ENCODE measurements at regions not wholly inside any gene's neighbourhood (a gene's known extent, or its start where the extent isn't known, plus 50 kb on each side); places are given as distances from the start of the nearest gene placed in this dataset.

DNA sequence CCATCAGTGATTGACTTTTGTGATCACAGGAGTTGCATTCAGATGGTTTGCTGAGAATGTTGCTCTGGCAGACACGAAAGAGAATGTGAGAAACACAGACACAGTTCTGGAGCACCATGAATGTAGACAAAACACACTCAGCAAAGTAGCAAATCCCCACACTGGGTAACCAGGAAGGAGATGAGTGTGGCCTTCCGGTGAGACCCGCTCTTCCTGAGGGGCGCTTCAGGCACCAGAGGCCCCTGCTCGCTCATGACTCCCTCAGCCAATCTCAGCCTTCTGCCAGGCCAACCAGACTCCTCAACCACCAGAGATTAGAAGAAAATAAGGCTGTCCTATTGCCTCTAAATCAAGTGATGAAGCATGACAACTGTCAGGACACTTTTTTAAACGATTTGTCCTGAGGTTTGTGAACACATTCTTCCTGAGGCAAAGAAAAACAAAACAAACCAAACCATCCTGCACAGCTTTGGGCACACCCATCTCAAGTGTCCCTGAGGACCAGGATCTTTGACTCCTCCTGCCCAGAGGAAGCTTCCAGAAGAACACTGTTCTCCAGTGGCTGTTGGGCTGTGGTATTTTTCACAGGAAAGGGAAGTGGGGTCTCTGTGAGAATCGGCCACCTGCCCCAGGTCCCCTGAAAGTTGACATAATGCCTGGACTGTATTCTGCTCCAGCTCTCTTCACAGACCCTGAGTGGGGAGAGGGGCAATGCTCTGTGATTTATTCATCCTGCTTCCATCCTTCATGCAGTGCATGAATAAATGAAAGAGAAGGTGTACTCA, 152.8 kb downstream of the BCL11A start:
- no peak for DNase-seq (ENCODE audit: low read depth)

- no peak for DNase-seq (ENCODE audit: low read depth)
These were observed 159.0 kb downstream of the BCL11A start for GRCh38 chr2:60394463-60394862.

- no peak for DNase-seq (ENCODE audit: low read depth)
These were observed 161.6 kb downstream of the BCL11A start for GRCh38 chr2:60391649-60392375.

DNA sequence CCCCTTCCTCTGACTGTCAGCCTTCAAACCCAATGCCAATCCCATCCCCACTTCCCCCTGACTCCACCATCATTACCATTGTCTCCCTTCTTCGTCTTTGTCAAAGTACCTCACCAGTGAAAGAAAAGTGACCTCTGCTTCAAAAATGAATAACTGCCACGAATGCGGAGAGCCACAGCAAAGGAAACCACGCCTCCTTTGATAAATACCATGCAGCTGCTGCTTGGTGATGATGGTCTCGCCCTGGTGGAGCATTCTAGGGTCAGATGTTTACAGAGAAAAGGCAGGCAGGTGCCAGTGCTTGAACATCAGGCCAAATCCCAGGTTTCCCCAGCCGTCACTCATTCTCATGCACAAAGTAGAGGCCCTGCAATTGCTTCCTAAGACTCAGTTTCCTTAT, 162.2 kb downstream of the BCL11A start:
- no peak for DNase-seq (ENCODE audit: low read depth)

DNA sequence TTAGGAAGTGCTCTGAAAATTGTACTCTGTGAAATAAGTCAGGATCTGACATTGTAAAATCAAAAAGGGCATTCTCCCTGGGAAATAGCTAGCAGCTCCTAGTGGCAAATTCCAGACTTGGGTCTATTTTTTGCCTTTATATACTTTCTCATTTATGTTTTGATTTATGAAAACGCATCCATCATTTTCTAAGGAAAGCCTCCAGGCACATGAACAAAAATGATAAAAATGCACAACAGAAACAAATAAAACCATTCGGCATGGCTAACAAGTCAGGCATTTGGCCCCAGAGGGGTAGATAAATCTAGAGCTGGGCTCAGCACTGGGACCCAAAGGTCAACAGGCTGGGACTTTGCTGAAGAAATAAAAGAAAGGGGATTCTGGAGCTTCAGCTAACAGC, 167.0 kb downstream of the BCL11A start:
- peak; percentile 2 for DNase-seq (ENCODE audit: low read depth)

DNA sequence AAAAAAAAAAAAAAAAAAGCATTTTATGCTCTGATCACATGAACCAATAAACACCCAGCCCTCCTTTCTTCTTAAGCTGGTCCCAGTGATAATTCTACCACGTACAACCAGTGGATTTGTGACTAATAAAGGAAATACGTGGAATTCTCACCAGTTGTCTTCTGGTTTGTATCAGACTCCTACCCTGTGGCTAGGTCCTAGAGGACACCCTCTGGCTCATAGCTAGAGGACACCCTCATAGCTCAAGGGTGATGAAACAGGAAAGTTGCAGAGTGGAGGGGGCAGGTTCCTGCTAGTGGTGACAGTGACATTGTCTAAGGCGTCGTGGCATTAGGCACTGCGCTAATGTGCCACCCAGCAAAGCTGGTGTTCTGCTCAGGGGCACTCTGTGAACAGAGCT, 167.8 kb downstream of the BCL11A start:
- DNase-seq (ENCODE audit: low read depth) = peak; percentile 15

DNA sequence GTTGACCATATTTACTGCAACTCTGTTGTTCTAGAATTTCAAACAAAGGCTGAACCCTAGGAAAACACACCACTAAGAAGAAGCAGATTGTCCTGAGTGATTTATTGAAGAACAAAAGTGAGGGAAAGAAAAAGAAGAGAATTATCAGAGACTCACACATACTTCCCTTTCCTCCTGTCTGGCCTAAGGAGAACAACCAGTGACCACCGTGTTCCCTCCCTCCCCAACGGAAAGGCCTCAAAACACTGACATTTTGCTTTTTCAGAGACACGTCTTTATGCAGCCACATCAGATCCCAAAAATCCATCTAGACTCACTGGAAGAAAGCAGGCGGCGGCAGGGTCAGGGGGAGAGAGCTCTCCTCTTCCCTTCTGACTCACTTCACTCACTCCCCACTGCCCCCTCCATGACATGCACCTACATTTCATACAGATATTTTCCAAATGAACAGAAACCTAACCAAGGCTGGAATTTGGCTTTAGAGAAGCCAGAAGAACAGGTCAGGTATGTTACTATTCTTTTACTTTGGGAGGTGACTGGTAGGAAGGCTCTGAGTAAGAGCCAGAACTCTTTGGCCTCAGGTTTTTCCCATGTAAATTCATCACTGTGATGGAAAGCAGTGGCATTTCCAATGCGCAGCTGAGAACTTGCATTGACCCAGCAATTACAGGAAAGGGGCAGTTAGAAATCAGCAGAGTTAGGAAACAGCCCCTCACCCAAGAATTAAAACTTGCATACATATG, 169.9 kb downstream of the BCL11A start:
- DNase-seq (ENCODE audit: low read depth) = no peak

DNA sequence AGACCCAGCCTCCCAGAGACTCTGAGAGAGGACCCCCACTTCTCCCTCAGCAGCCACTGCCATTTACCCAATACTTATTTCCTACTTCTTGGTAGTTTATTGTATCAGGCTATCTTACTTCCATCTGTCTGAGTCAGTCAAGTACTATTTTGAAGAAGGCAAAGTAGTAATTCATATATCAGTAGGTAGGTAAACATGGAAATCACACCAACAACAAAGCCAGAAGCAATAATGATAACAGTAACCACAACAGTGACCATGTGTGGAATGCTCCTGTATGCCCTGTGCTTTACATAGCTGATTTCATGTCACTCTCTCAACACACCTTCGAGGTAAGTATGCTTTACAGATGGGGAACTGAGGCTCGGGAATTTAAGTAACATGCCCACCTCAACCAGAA, 173.0 kb downstream of the BCL11A start:
- no peak for DNase-seq (ENCODE audit: low read depth)

DNA sequence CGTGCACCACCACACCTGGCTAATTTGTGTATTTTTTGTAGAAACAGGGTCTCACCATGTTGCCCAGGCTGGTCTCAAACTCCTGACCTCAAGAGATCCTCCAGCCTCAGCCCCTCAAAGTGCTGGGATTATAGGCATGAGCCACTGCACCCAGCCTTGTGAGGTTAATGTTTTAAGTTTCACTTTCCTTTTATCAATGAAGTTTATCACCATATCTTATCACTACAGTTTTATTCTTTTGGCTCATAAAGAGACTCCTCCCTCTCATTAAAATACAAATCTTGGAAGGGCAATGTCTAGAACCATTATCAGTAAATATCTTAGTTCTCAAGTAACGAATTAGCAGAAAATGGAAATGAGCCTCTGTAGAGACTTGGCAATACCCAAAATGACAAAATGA, 173.8 kb downstream of the BCL11A start:
- DNase-seq (ENCODE audit: low read depth) = no peak

GRCh38 chr2:60379216-60379615, 174.2 kb downstream of the BCL11A start:
- no peak for DNase-seq (ENCODE audit: low read depth)

GRCh38 chr2:60377825-60378224, 175.6 kb downstream of the BCL11A start:
- no peak for DNase-seq (ENCODE audit: low read depth)

DNA sequence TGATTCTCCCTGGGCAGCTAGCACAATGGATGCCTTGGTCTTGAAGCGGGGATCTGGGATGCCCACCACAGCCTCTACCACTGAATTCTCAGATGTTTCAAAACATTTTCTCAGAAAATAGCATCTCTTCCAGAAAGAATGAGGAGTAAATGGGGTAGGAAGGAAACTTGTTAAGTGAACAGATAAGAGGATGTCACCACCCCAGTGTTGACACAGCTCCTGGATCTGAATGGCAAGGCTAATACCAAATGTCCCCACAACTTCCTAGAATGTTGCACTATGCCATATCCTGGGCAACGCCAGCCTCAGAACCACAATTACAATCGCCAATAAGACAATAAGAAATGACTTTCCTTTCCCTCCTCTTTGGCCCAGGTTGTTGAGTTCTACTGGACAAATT, 177.2 kb downstream of the BCL11A start:
- DNase-seq (ENCODE audit: low read depth) = no peak

DNA sequence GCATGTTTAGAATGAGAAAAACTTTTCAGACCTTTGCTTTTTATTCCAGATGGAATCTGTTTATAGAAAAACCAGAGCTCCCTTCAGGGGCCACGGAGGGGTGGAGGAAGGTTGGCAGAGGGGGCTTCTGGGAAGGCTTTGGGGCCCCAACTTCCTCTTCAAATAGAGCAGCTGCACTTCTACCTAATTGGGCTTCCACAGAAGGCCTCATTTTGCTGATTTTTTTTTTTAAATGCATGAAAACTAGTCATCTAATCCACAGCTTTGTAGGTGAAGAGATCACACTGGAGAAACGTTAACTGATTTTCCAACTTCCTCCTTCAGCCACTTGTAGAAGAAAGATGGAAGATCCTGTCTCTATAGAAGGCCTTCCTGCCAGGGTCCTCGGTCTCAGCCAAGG, 181.8 kb downstream of the BCL11A start:
- DNase-seq (ENCODE audit: low read depth) = no peak

DNA sequence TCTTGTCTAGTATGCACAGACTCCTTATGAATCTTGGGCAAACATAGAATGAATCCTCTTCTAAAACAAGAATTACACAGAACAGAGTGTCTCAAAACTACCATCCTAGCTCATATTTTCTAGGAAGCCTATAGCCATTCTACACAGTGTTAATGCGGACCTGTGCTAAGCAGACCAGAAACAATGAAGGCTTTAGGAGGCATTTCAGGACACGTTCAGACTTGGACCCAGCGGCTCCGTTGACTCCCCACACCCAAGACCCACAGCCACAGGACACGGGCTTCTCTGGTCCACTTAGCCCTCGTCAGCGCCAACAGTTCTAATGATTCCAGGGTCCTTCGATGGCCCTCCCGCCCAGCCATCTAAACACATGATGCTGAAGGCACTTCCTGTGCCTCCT, 182.2 kb downstream of the BCL11A start:
- no peak for DNase-seq (ENCODE audit: low read depth)

DNA sequence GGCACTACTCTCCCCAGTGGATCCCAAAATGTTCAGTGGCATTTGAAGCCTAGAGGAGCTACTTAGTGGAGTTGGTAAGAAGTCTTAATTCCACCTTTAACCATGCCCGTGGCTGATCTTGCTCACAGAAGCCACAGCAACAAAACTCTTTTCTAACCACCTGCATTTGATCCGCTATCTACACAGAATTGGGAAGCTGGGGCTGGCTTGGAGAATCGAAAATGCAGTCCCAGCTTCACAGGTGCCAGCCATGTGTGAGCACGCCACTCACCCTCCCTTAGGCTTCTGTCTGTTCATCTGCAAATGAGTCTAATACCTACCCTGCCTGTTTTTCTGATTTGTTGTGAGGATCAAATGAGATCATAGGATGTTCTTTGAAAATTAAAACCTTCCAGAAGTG, 182.6 kb downstream of the BCL11A start:
- no peak for DNase-seq (ENCODE audit: low read depth)

GRCh38 chr2:60368456-60368855, 185.0 kb downstream of the BCL11A start:
- DNase-seq (ENCODE audit: low read depth) = no peak

GRCh38 chr2:60366135-60366712, 187.2 kb downstream of the BCL11A start:
- no peak for DNase-seq (ENCODE audit: low read depth)

DNA sequence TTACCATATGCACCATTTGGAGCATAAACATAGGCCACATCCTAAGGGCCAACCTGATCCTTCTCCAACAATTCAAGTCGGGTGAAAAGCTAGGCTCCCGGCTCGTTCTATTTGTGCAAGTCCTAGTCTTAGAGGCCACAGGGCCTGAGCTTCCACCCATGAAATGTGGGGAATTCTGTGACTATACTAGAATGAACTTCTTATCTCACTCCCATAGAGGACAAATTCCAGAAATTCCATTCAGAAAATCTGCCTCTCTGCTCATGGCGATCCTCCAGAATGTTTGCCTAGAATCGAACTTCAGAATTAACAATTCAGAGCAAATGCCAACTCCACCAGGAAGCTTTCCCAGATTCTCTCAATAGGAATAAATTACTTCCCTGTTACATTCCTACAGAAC, 187.9 kb downstream of the BCL11A start:
- no peak for DNase-seq (ENCODE audit: low read depth)

DNA sequence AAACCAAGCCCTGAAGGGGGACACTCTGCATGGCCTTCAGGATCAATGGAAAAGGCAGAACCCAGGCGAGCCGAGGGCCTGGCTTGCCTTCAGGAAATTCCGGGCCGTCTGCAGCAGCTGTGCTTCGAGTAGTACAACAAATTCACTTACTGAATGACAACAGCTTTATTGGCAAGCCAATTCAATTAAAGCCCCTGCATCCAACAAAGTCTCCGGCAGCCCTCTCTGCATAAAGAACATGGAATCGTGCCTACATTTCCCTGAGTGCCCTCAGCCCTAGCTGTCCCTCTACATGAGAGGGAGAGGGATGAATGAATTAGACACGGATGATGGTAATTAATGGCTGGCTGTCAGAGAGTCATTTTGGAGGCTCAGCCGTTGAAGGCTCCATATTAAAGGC, 189.0 kb downstream of the BCL11A start:
- no peak for DNase-seq (ENCODE audit: low read depth)

DNA sequence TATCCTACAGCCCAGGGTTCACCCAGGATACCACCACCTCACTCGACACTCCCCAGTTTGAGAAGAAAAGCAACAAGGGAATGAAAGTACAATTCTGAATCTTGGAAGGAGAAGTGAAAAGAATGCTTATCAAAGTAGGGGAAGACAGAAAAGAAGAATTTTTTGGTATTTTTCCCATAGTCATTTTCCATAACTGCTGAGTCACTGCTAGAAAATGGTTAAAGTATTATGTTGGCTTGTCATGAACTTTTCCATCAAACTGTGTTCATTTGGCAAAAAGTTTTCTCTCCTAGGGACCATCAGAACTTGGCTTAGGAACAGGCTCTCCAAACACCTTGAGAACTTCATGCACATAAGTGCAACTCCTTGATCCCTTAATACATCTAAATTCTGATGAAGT, 192.0 kb downstream of the BCL11A start:
- no peak for DNase-seq (ENCODE audit: low read depth)

- no peak for DNase-seq (ENCODE audit: low read depth)
These were observed 193.9 kb downstream of the BCL11A start for GRCh38 chr2:60359569-60359968.

DNA sequence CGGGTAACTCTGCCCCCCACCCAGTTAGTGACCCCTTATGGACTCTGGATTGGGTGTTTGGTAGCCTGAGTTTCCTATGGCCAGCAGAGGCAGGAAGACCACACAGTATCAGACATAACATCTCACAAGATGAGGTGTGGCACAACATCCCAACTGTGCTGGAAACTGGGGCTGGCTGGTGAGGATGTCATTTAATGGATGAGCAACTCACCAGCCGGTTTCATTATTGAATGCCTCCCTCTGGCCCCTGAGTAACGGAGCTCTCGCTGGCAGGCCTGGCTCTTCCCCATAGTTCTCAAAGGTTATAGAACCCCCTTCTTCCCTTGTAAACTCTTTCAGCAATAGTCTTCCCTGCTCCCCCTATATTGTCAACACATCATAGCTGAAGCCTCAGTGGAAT, 195.0 kb downstream of the BCL11A start:
- no peak for DNase-seq (ENCODE audit: low read depth)

DNA sequence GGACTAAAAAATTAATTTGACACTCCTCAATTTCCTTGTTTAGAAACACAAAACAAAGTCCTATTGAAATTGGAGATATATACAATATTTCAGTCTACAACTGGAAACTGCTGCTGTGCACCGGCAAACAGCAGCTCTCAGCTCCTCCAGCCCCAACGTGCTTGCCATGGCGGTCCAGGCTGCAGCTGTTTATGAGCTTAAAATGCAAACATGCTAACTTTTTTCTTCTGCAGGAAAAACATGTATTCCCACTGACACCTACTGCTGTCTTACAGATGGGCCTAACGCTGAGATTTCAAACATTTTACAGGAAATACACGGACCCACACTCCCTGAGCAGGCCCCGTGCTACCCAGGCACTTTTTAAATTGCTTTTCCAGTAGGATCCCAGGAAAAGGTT, 195.5 kb downstream of the BCL11A start:
- no peak for DNase-seq (ENCODE audit: low read depth)
